Heart left ventricle (tissue), 16 donors: ENCODE measurements at regions not wholly inside any gene's neighbourhood (a gene's known extent, or its start where the extent isn't known, plus 50 kb on each side); places are given as distances from the start of the nearest gene placed in this dataset.
A peak's percentile ranks its signal among the peaks of the same experiment; 100 is the strongest.

Source experiments
- ATAC-seq, 4 donors: fragments of 200-7000 bp; cut with Tn5 transposase; one replicate each; pipeline ENCODE4 v1.9.1; 2020 to 2022; ENCODE audit warnings: moderate library complexity in 4 of 4, mild to moderate bottlenecking in 3 of 4, moderate number of reproducible peaks in 1 of 4
- DNase-seq, 5 donors: peaks; one replicate each; pipeline ENCODE4 v3.0.0-alpha.2; 2020
- H3K27ac ChIP-seq, 12 donors: fragments of 200-600 bp; sonication (generic) in 4 of 12; one replicate each; pipeline versions ENCODE4 v1.5.0 to v1.8.0; 2016 to 2022; ENCODE audit warnings: mild to moderate bottlenecking in 2 of 12
- H3K27me3 ChIP-seq, 9 donors: fragments of 200-600 bp; sonication (generic) in 2 of 9; one replicate each; pipeline versions ENCODE4 v1.5.1 to v1.8.0; 2016 to 2022; ENCODE audit warnings: mild to moderate bottlenecking in 3 of 9
- H3K36me3 ChIP-seq, 9 donors: fragments of 200-600 bp; sonication (generic) in 2 of 9; one replicate each; pipeline versions ENCODE4 v1.5.0 to v1.8.0; 2018 to 2022; ENCODE audit warnings: mild to moderate bottlenecking in 2 of 9
- H3K4me1 ChIP-seq, 12 donors: fragments of 200-600 bp; sonication (generic) in 4 of 12; one replicate each; pipeline versions ENCODE4 v1.5.0 to v1.8.0; 2016 to 2022; ENCODE audit warnings: mild to moderate bottlenecking in 3 of 12
- H3K4me3 ChIP-seq, 12 donors: fragments of 200-600 bp; sonication (generic) in 4 of 12; one replicate each; pipeline versions ENCODE4 v1.5.0 to v1.8.0; 2017 to 2022; ENCODE audit warnings: mild to moderate bottlenecking in 9 of 12, moderate library complexity in 4 of 12
- H3K9me3 ChIP-seq, 12 donors: fragments of 200-600 bp; sonication (generic) in 4 of 12; one replicate each; pipeline versions ENCODE4 v1.5.0 to v1.8.0; 2016 to 2022; ENCODE audit warnings: mild to moderate bottlenecking in 1 of 12
- CTCF ChIP-seq, 12 donors: fragments of 200-600 bp; sonication (generic) in 4 of 12; IDR thresholded peaks; one replicate each; pipeline versions ENCODE4 v1.5.0 to v1.8.0; 2018 to 2022; ENCODE audit warnings: antibody characterized with exemption in 12 of 12, mild to moderate bottlenecking in 5 of 12
- POLR2A ChIP-seq, 2 donors: fragments of 450-650 bp; IDR thresholded peaks; one replicate each; pipeline ENCODE4 v1.6.1; 2017; ENCODE audit warnings: antibody characterized with exemption in 2 of 2, mild to moderate bottlenecking in 2 of 2, moderate library complexity in 2 of 2
- WGBS, 4 donors: extraction: QIAGEN DNeasy Blood & Tissue Kit in 2 of 4; methylation state at CpG; one replicate each; pipeline versions ENCODE4 v1.1.5 to v1.1.7; 2013 to 2018; 5-methylcytosine and 5-hydroxymethylcytosine counted together
- intact Hi-C, 10 donors: fragments of 100-400 bp; cut with DNase I; formaldehyde crosslinking; loops; one replicate each; pipeline versions ENCODE4 v1.11.1 to v1.14.2; 2022
- donor health status: ischemic (EF 13 %, LVEDD 7.1; RV severe dilation, severe dysfunction).
- donor health status: healthy with polysubstance abuse.
- donor health status: DM: no; HTN: yes; CAD: no.
- donor health status: DM: no; HTN: no; CAD: no.
- donor health status: ischemic (EF 25% LVEDD 6.9; RV normal size, moderate dysfunction).
- donor health status: ischemic (EF 25% LVEDD 5.7; RV mildly dilated, moderate dysfunction).
- donor health status: healthy.
- donor health status: DM: yes; HTN: yes; CAD: no.
- donor health status: ischemic (EF 35%, LVEDD 5.7; RV mildly dilated, moderate dysfunction).
- donor health status: nonischemic (EF 11% LVEDD 7.7; RV severe dilation, severe dysfunction).
- donor health status: DM: yes; HTN: yes; CAD: no.
- donor health status: PGD.
- donor health status: ischemic (EF 29% LVEDD 5.4; RV normal size, mild dysfunction).
- donor health status: nonischemic (EF 23%, LVEDD 6.1; RV moderate dilation, normal function).

- peak overlapping the region in 1 of 12 donors; percentile 53 for H3K27ac ChIP-seq
Measured at GRCh38 chr15:67911727-67912126, 71.9 kb upstream of the RNU6-1 start.

GRCh38 chr15:67914028-67914427, 74.2 kb upstream of the RNU6-1 start:
- H3K4me1 ChIP-seq = peaks cover 0 to 46% (median 30%) of the 10 kb centered on the region in 12 donors
- 87 to 100% (median 95%) methylated on average over 1 of the region's 1 CpG for WGBS, 4 donors
- TF ChIP-seq POLR2A (IDR thresholded peaks at IDR 0.05) = no peak
- no peaks in the 10 kb centered on the region for H3K27me3 ChIP-seq
- no peak for DNase-seq
- H3K27ac ChIP-seq = peak overlapping the region in 4 of 12 donors; percentile 57 to 86 (median 78)
- H3K4me3 ChIP-seq = no peak overlapping the region
- intact Hi-C loops = no loop called here
- no peak for ATAC-seq
- H3K36me3 ChIP-seq = no peaks in the 10 kb centered on the region
- H3K9me3 ChIP-seq = peaks cover 0 to 29% (median 3%) of the 10 kb centered on the region in 12 donors

More at GRCh38 chr15:67911727-67912126, 71.9 kb upstream of the RNU6-1 start:
- Histone ChIP-seq H3K36me3 (no peaks in the 10 kb centered on the region), H3K4me1 (peaks cover 0 to 39% (median 24%) of the 10 kb centered on the region in 12 donors), H3K4me3 (no peak overlapping the region), H3K27me3 (no peaks in the 10 kb centered on the region), H3K9me3 (peaks cover 0 to 22% (median 3%) of the 10 kb centered on the region in 12 donors)
- TF ChIP-seq POLR2A (IDR thresholded peaks at IDR 0.05) (no peak), CTCF (IDR thresholded peaks at IDR 0.05) (no peak)
- WGBS, 4 donors = 0% methylated on average over 1 of the region's 1 CpG
- DNase-seq (no peak), ATAC-seq (no peak)
- intact Hi-C loops = no loop called here

GRCh38 chr15:67914537-67915460, 75.0 kb upstream of the RNU6-1 start:
- intact Hi-C loops = no loop called here
- Histone ChIP-seq H3K27me3 (no peaks in the 10 kb centered on the region), H3K36me3 (no peaks in the 10 kb centered on the region), H3K9me3 (peaks cover 0 to 28% (median under 1%) of the 10 kb centered on the region in 12 donors), H3K4me3 (peak overlapping the region in 1 of 12 donors; percentile 0), H3K4me1 (peaks cover 0 to 46% (median 30%) of the 10 kb centered on the region in 12 donors), H3K27ac (peak overlapping the region; percentile 57 to 90 (median 83))
- DNase-seq (peak; percentile 52 to 69 (median 65)), ATAC-seq (peak; percentile 76 to 84 (median 78))
- 32 to 44% (median 38%) methylated on average over 6 of the region's 6 CpGs for WGBS, 4 donors
- no peak for TF ChIP-seq POLR2A (IDR thresholded peaks at IDR 0.05)
- TF ChIP-seq CTCF (IDR thresholded peaks at IDR 0.05) = no peak

GRCh38 chr15:67915461-67916374, 75.9 kb upstream of the RNU6-1 start:
- ATAC-seq (peak; percentile 37 to 80 (median 66)), DNase-seq (peak in 4 of 5 donors; percentile 46 to 60 (median 52))
- H3K9me3 ChIP-seq = peaks cover 0 to 19% (median 0%) of the 10 kb centered on the region in 12 donors
- H3K4me3 ChIP-seq = no peak overlapping the region
- H3K27me3 ChIP-seq = no peaks in the 10 kb centered on the region
- 17 to 39% (median 23%) methylated on average over 7 of the region's 7 CpGs for WGBS, 4 donors
- no peaks in the 10 kb centered on the region for H3K36me3 ChIP-seq
- no peak for TF ChIP-seq POLR2A (IDR thresholded peaks at IDR 0.05)
- TF ChIP-seq CTCF (IDR thresholded peaks at IDR 0.05) = no peak
- intact Hi-C loops = no loop called here
- peaks cover 0 to 46% (median 30%) of the 10 kb centered on the region in 12 donors for H3K4me1 ChIP-seq
- peak overlapping the region; percentile 57 to 90 (median 83) for H3K27ac ChIP-seq
